Breast epithelium (tissue), 4 donors: ENCODE measurements at regions not wholly inside any gene's neighbourhood (a gene's known extent, or its start where the extent isn't known, plus 50 kb on each side); places are given as distances from the start of the nearest gene placed in this dataset.

Source experiments
- DNase-seq, 2 donors: peaks; one replicate each; pipeline ENCODE4 v3.0.0-alpha.2; 2019; ENCODE audit warnings: low spot score in 2 of 2
- H3K27ac ChIP-seq, 2 donors: fragments of 200-600 bp; sonication (generic) in 1 of 2; one replicate each; pipeline ENCODE4 v1.5.1; 2016 to 2019; ENCODE audit warnings: mild to moderate bottlenecking in 1 of 2
- H3K27me3 ChIP-seq, 2 donors: fragments of 200-600 bp; sonication (generic) in 1 of 2; one replicate each; pipeline versions ENCODE4 v1.5.1 to v1.6.0; 2017 to 2019; ENCODE audit warnings: control low read depth in 1 of 2, mild to moderate bottlenecking in 1 of 2
- H3K36me3 ChIP-seq: fragments of 200-600 bp; one replicate; pipeline ENCODE4 v1.5.1; 2019
- H3K4me1 ChIP-seq, 2 donors: fragments of 200-600 bp; sonication (generic); one replicate each; pipeline ENCODE4 v1.5.1; 2016 to 2019; ENCODE audit warnings: control low read depth in 1 of 2
- H3K4me3 ChIP-seq, 3 donors: fragments of 200-600 bp; sonication (generic); 1 replicate in 2 of 3; 2 replicates in 1 of 3; pipeline ENCODE4 v1.5.1; 2016 to 2019; ENCODE audit warnings: mild to moderate bottlenecking in 3 of 3, moderate library complexity in 2 of 3
- H3K9me3 ChIP-seq, 2 donors: fragments of 200-600 bp; sonication (generic) in 1 of 2; one replicate each; pipeline ENCODE4 v1.5.1; 2016 to 2019; ENCODE audit warnings: control low read depth in 1 of 2
- CTCF ChIP-seq, 3 donors: fragments of 450-650 bp; IDR thresholded peaks; one replicate each; pipeline ENCODE4 v1.5.1; 2016 to 2017; ENCODE audit warnings: antibody characterized with exemption in 3 of 3, mild to moderate bottlenecking in 3 of 3, moderate library complexity in 3 of 3
- POLR2A ChIP-seq: fragments of 450-650 bp; IDR thresholded peaks from one replicate; pipeline ENCODE4 v1.6.1; 2016; ENCODE audit warnings: antibody characterized with exemption, mild to moderate bottlenecking, moderate library complexity
- POLR2AphosphoS5 ChIP-seq, 3 donors: sonication (generic); formaldehyde crosslinking; IDR thresholded peaks; one replicate each; pipeline ENCODE4 v1.6.1; 2017; ENCODE audit warnings: antibody characterized with exemption in 3 of 3
- intact Hi-C: fragments of 100-400 bp; cut with DNase I; formaldehyde crosslinking; loops from one replicate; pipeline ENCODE4 v1.15.1; 2023; ENCODE audit warnings: low total_unique reads

- no peak overlapping the region for H3K27ac ChIP-seq
- no peaks in the 10 kb centered on the region for H3K4me1 ChIP-seq
- intact Hi-C loops = no loop called here
These were observed 291.0 kb downstream of the DLEU7 start for GRCh38 chr13:50552424-50552966.

GRCh38 chr13:50561739-50562138 lies 281.8 kb downstream of the DLEU7 start:
- no peaks in the 10 kb centered on the region for H3K36me3 ChIP-seq
- peaks cover 0 to 2% of the 10 kb centered on the region in 2 donors for H3K9me3 ChIP-seq
- H3K27me3 ChIP-seq = no peaks in the 10 kb centered on the region
- H3K4me3 ChIP-seq = no peak overlapping the region
- no peak overlapping the region for H3K27ac ChIP-seq
- DNase-seq = no peak
- intact Hi-C loops = no loop called here
- TF ChIP-seq POLR2AphosphoS5 (IDR thresholded peaks at IDR 0.05) = no peak
- no peak for TF ChIP-seq CTCF (IDR thresholded peaks at IDR 0.05)
- no peak for TF ChIP-seq POLR2A
- no peaks in the 10 kb centered on the region for H3K4me1 ChIP-seq

More at GRCh38 chr13:50552424-50552966, 291.0 kb downstream of the DLEU7 start:
- Histone ChIP-seq H3K4me3 (no peak overlapping the region), H3K27me3 (no peaks in the 10 kb centered on the region), H3K36me3 (no peaks in the 10 kb centered on the region), H3K9me3 (no peaks in the 10 kb centered on the region)
- TF ChIP-seq POLR2AphosphoS5 (IDR thresholded peaks at IDR 0.05) (no peak), POLR2A (no peak), CTCF (IDR thresholded peaks at IDR 0.05) (no peak)
- DNase-seq = no peak

GRCh38 chr13:50566646-50567045 lies 276.8 kb downstream of the DLEU7 start:
- H3K4me3 ChIP-seq = no peak overlapping the region
- H3K36me3 ChIP-seq = no peaks in the 10 kb centered on the region
- no peak for DNase-seq
- no peaks in the 10 kb centered on the region for H3K4me1 ChIP-seq
- peaks cover 0 to 5% of the 10 kb centered on the region in 2 donors for H3K9me3 ChIP-seq
- H3K27me3 ChIP-seq = no peaks in the 10 kb centered on the region
- no peak overlapping the region for H3K27ac ChIP-seq
- intact Hi-C loops = no loop called here
- TF ChIP-seq POLR2AphosphoS5 (IDR thresholded peaks at IDR 0.05) (no peak), POLR2A (no peak), CTCF (IDR thresholded peaks at IDR 0.05) (no peak)

- intact Hi-C loops = no loop called here
- DNase-seq = no peak
These were observed 271.4 kb downstream of the DLEU7 start for GRCh38 chr13:50572129-50572528.

GRCh38 chr13:50573066-50573465 lies 270.4 kb downstream of the DLEU7 start:
- Histone ChIP-seq H3K4me3 (no peak overlapping the region), H3K27ac (no peak overlapping the region), H3K4me1 (no peaks in the 10 kb centered on the region), H3K36me3 (no peaks in the 10 kb centered on the region), H3K9me3 (no peaks in the 10 kb centered on the region), H3K27me3 (no peaks in the 10 kb centered on the region)
- no peak for DNase-seq
- intact Hi-C loops = no loop called here
- TF ChIP-seq POLR2A (no peak), CTCF (IDR thresholded peaks at IDR 0.05) (no peak), POLR2AphosphoS5 (IDR thresholded peaks at IDR 0.05) (no peak)

More at GRCh38 chr13:50572129-50572528, 271.4 kb downstream of the DLEU7 start:
- TF ChIP-seq POLR2A (no peak), CTCF (IDR thresholded peaks at IDR 0.05) (no peak), POLR2AphosphoS5 (IDR thresholded peaks at IDR 0.05) (no peak)
- Histone ChIP-seq H3K27me3 (no peaks in the 10 kb centered on the region), H3K36me3 (no peaks in the 10 kb centered on the region), H3K27ac (no peak overlapping the region), H3K4me3 (no peak overlapping the region), H3K9me3 (no peaks in the 10 kb centered on the region), H3K4me1 (no peaks in the 10 kb centered on the region)
